ENCODE measurements at regions not wholly inside any gene's neighbourhood (a gene's known extent, or its start where the extent isn't known, plus 50 kb on each side); places are given as distances from the start of the nearest gene placed in this dataset.

GRCh38 chr3:99319450-99319849 is 318.9 kb upstream of the COL8A1 start:
- H3K4me2 ChIP-seq = no peak overlapping the region
- no peaks in the 10 kb centered on the region for H3K4me1 Mint-ChIP-seq
- H3K9me3 ChIP-seq (ENCODE audit: low read depth) = no peaks in the 10 kb centered on the region
- H3F3A ChIP-seq (ENCODE audit: low read depth) = no peaks in the 10 kb centered on the region
- H4K20me1 ChIP-seq (ENCODE audit: low read depth) = no peaks in the 10 kb centered on the region
- DNase-seq (ENCODE audit: low spot score) = no peak
- no peaks in the 10 kb centered on the region for H3K9me3 Mint-ChIP-seq
- H3K27ac Mint-ChIP-seq = no peak overlapping the region
- H3K4me1 ChIP-seq = no peaks in the 10 kb centered on the region
- no peak overlapping the region for H3K9ac ChIP-seq
- no peaks in the 10 kb centered on the region for H3K27me3 ChIP-seq
- H3K36me3 Mint-ChIP-seq = no peaks in the 10 kb centered on the region
- no peak for TF ChIP-seq EZH2phosphoT487 (IDR thresholded peaks at IDR 0.05)
- no peak for TF ChIP-seq CTCF (IDR thresholded peaks at IDR 0.05)
- no peak for TF ChIP-seq EZH2 (IDR thresholded peaks at IDR 0.05)
- H2AFZ ChIP-seq (replicated peaks) = no peak overlapping the region
- H3K4me3 Mint-ChIP-seq = no peak overlapping the region
- H3K36me3 ChIP-seq = no peaks in the 10 kb centered on the region
- no peaks in the 10 kb centered on the region for H3K27me3 Mint-ChIP-seq (ENCODE audit: insufficient read depth, low read depth)
- H3K4me3 ChIP-seq = no peak overlapping the region
- H3K27ac ChIP-seq = no peak overlapping the region
- no peaks in the 10 kb centered on the region for H3K79me2 ChIP-seq (ENCODE audit: low read depth)

GRCh38 chr3:99317201-99317600 is 321.2 kb upstream of the COL8A1 start:
- Histone ChIP-seq H3K79me2 (ENCODE audit: low read depth) (no peaks in the 10 kb centered on the region), H3K9me3 (ENCODE audit: low read depth) (no peaks in the 10 kb centered on the region), H3K4me3 (no peak overlapping the region), H3K36me3 (no peaks in the 10 kb centered on the region), H2AFZ (replicated peaks) (no peak overlapping the region), H3K9ac (no peak overlapping the region), H3K4me2 (no peak overlapping the region), H3F3A (ENCODE audit: low read depth) (no peaks in the 10 kb centered on the region), H3K27me3 (no peaks in the 10 kb centered on the region), H3K4me1 (no peaks in the 10 kb centered on the region), H4K20me1 (ENCODE audit: low read depth) (no peaks in the 10 kb centered on the region), H3K27ac (no peak overlapping the region)
- Mint-ChIP-seq H3K36me3 (no peaks in the 10 kb centered on the region), H3K4me3 (no peak overlapping the region), H3K27ac (no peak overlapping the region), H3K4me1 (no peaks in the 10 kb centered on the region), H3K9me3 (no peaks in the 10 kb centered on the region), H3K27me3 (ENCODE audit: insufficient read depth, low read depth) (no peaks in the 10 kb centered on the region)
- TF ChIP-seq CTCF (IDR thresholded peaks at IDR 0.05) = no peak
- TF ChIP-seq EZH2 (IDR thresholded peaks at IDR 0.05) = no peak
- no peak for TF ChIP-seq EZH2phosphoT487 (IDR thresholded peaks at IDR 0.05)
- DNase-seq (ENCODE audit: low spot score) = no peak

- no peaks in the 10 kb centered on the region for H3K9me3 ChIP-seq (ENCODE audit: low read depth)
- no peak for DNase-seq (ENCODE audit: low spot score)
- no peak overlapping the region for H2AFZ ChIP-seq (replicated peaks)
- no peaks in the 10 kb centered on the region for H3K79me2 ChIP-seq (ENCODE audit: low read depth)
- Mint-ChIP-seq H3K27ac (no peak overlapping the region), H3K27me3 (ENCODE audit: insufficient read depth, low read depth) (no peaks in the 10 kb centered on the region), H3K4me1 (no peaks in the 10 kb centered on the region), H3K36me3 (no peaks in the 10 kb centered on the region), H3K4me3 (no peak overlapping the region), H3K9me3 (no peaks in the 10 kb centered on the region)
- H3K36me3 ChIP-seq = no peaks in the 10 kb centered on the region
- H3K4me1 ChIP-seq = no peaks in the 10 kb centered on the region
- no peak overlapping the region for H3K4me2 ChIP-seq
- no peaks in the 10 kb centered on the region for H3K27me3 ChIP-seq
- no peak overlapping the region for H3K27ac ChIP-seq
- H4K20me1 ChIP-seq (ENCODE audit: low read depth) = no peaks in the 10 kb centered on the region
- H3K9ac ChIP-seq = no peak overlapping the region
- TF ChIP-seq CTCF (IDR thresholded peaks at IDR 0.05) = no peak
- TF ChIP-seq EZH2phosphoT487 (IDR thresholded peaks at IDR 0.05) = no peak
- no peak overlapping the region for H3K4me3 ChIP-seq
- H3F3A ChIP-seq (ENCODE audit: low read depth) = no peaks in the 10 kb centered on the region
Observed at GRCh38 chr3:99315896-99316295, 322.5 kb upstream of the COL8A1 start.

GRCh38 chr3:99313485-99313884 is 324.9 kb upstream of the COL8A1 start:
- no peak overlapping the region for H3K9ac ChIP-seq
- no peak overlapping the region for H3K27ac ChIP-seq
- H3K36me3 ChIP-seq = no peaks in the 10 kb centered on the region
- H2AFZ ChIP-seq (replicated peaks) = no peak overlapping the region
- H3K36me3 Mint-ChIP-seq = no peaks in the 10 kb centered on the region
- H3K9me3 ChIP-seq (ENCODE audit: low read depth) = peaks cover 4% of the 10 kb centered on the region
- no peaks in the 10 kb centered on the region for H4K20me1 ChIP-seq (ENCODE audit: low read depth)
- no peaks in the 10 kb centered on the region for H3K27me3 Mint-ChIP-seq (ENCODE audit: insufficient read depth, low read depth)
- H3K27me3 ChIP-seq = no peaks in the 10 kb centered on the region
- no peak overlapping the region for H3K4me3 ChIP-seq
- no peak for DNase-seq (ENCODE audit: low spot score)
- H3K79me2 ChIP-seq (ENCODE audit: low read depth) = no peaks in the 10 kb centered on the region
- peaks cover under 1% of the 10 kb centered on the region for H3K9me3 Mint-ChIP-seq
- no peaks in the 10 kb centered on the region for H3K4me1 ChIP-seq
- H3K27ac Mint-ChIP-seq = no peak overlapping the region
- no peak for TF ChIP-seq EZH2 (IDR thresholded peaks at IDR 0.05)
- no peak overlapping the region for H3K4me3 Mint-ChIP-seq
- H3K4me2 ChIP-seq = no peak overlapping the region
- H3K4me1 Mint-ChIP-seq = no peaks in the 10 kb centered on the region
- H3F3A ChIP-seq (ENCODE audit: low read depth) = no peaks in the 10 kb centered on the region

Data from neural progenitor cell (in vitro differentiated cells).